GM18858 (cell line): ENCODE measurements at regions not wholly inside any gene's neighbourhood (a gene's known extent, or its start where the extent isn't known, plus 50 kb on each side); places are given as distances from the start of the nearest gene placed in this dataset.
"Not testable (repeated sequence)": the region's sequence is repeated elsewhere in the genome, so short reads cannot be mapped to it uniquely, and the experiment has no call there.

Experiments
- ATAC-seq: cut with Tn5 transposase; IDR thresholded peaks from one replicate; pipeline ENCODE4 v1.9.1; 2021; ENCODE audit not compliant: unreplicated experiment

GRCh38 chr17:30713805-30714204, 110.7 kb downstream of the CRLF3 start:
- not testable (repeated sequence) for ATAC-seq

- not testable (repeated sequence) for ATAC-seq
Observed at GRCh38 chr17:30712859-30713258, 111.6 kb downstream of the CRLF3 start.

GRCh38 chr17:30711626-30712507, 112.6 kb downstream of the CRLF3 start:
- not testable (repeated sequence) for ATAC-seq

GRCh38 chr17:30711176-30711575, 113.3 kb downstream of the CRLF3 start:
- ATAC-seq: not testable (repeated sequence)

GRCh38 chr17:30710276-30711088, 114.0 kb downstream of the CRLF3 start:
- not testable (repeated sequence) for ATAC-seq

- ATAC-seq: not testable (repeated sequence)
Observed at GRCh38 chr17:30709561-30710275, 114.8 kb downstream of the CRLF3 start.

- not testable (repeated sequence) for ATAC-seq
Observed at GRCh38 chr17:30709096-30709495, 115.4 kb downstream of the CRLF3 start.

- ATAC-seq: not testable (repeated sequence)
Observed at GRCh38 chr17:30708241-30709078, 116.0 kb downstream of the CRLF3 start.

GRCh38 chr17:30707724-30708240, 116.7 kb downstream of the CRLF3 start:
- not testable (repeated sequence) for ATAC-seq

- ATAC-seq: not testable (repeated sequence)
Observed at GRCh38 chr17:30706461-30707335, 117.8 kb downstream of the CRLF3 start.

- not testable (repeated sequence) for ATAC-seq
Observed at GRCh38 chr17:30706004-30706403, 118.5 kb downstream of the CRLF3 start.

GRCh38 chr17:30701498-30701989, 122.9 kb downstream of the CRLF3 start:
- no peak for ATAC-seq

- not testable (repeated sequence) for ATAC-seq
Observed at GRCh38 chr17:30700833-30701232, 123.7 kb downstream of the CRLF3 start.

GRCh38 chr17:30697619-30698460, 126.7 kb downstream of the CRLF3 start:
- ATAC-seq: not testable (repeated sequence)

GRCh38 chr17:30696234-30696633, 128.3 kb downstream of the CRLF3 start:
- no peak for ATAC-seq

- not testable (repeated sequence) for ATAC-seq
Observed at GRCh38 chr17:30695265-30695811, 129.2 kb downstream of the CRLF3 start.

- not testable (repeated sequence) for ATAC-seq
Observed at GRCh38 chr17:30693772-30694171, 130.7 kb downstream of the CRLF3 start.
